ENCODE measurements at regions not wholly inside any gene's neighbourhood (a gene's known extent, or its start where the extent isn't known, plus 50 kb on each side); places are given as distances from the start of the nearest gene placed in this dataset.
"Not testable (repeated sequence)": the region's sequence is repeated elsewhere in the genome, so short reads cannot be mapped to it uniquely, and the experiment has no call there.

- Histone ChIP-seq H3K36me3 (ENCODE audit: control insufficient read depth in 2 of 2, extremely low read depth in 1 of 2, insufficient read depth in 2 of 2, low read length in 2 of 2) (peaks cover 0 to 2% of the 10 kb centered on the region in 2 experiments), H3K4me3 (ENCODE audit: control insufficient read depth in 2 of 3, extremely low read depth in 1 of 3, insufficient read depth in 2 of 3, low read depth in 1 of 3, low read length in 3 of 3) (no peak overlapping the region), H3K9me3 (ENCODE audit: control insufficient read depth, low read depth, low read length) (no peaks in the 10 kb centered on the region), H3K4me2 (ENCODE audit: control insufficient read depth, extremely low read depth, insufficient read depth, low read depth, low read length) (no peak overlapping the region), H3K9ac (ENCODE audit: control insufficient read depth, extremely low read depth, insufficient read depth, low read length) (no peak overlapping the region), H3K27me3 (ENCODE audit: control insufficient read depth, extremely low read depth, insufficient read depth, low read length) (no peaks in the 10 kb centered on the region), H3K79me2 (ENCODE audit: control insufficient read depth, insufficient read depth, low read length) (no peaks in the 10 kb centered on the region), H3K27ac (ENCODE audit: control insufficient read depth, insufficient read depth, low read length) (no peak overlapping the region), H4K20me1 (ENCODE audit: control insufficient read depth, extremely low read depth, insufficient read depth, low read length) (peaks cover 3% of the 10 kb centered on the region), H3K4me1 (ENCODE audit: control insufficient read depth, extremely low read depth, insufficient read depth, low read length) (peaks cover 19% of the 10 kb centered on the region), H2AFZ (ENCODE audit: control insufficient read depth, low read length) (no peak overlapping the region), H3K9me1 (ENCODE audit: control insufficient read depth, extremely low read depth, insufficient read depth, low read length) (no peaks in the 10 kb centered on the region)
- TF ChIP-seq EZH2 (IDR thresholded peaks at IDR 0.05; ENCODE audit: low read length) (no peak), CTCF (optimal IDR thresholded peaks at IDR 0.05 in 1 of 3, IDR thresholded peaks at IDR 0.05 in 1 of 3, conservative IDR thresholded peaks at IDR 0.05 in 1 of 3; ENCODE audit: extremely low read depth in 1 of 3, insufficient read depth in 2 of 3, low read length in 3 of 3) (no peak)
- FAIRE-seq, result no peak
- DNase-seq (ENCODE audit: low read depth, low spot score), result no peak
- dilution Hi-C loops (cut with MboI; ENCODE audit: extremely low pct_ligation_motif_present, low sequenced_read_pairs), result no loop called here
Measured at GRCh38 chr6:27129917-27130316, 117.6 kb upstream of the PRSS16 start.

GRCh38 chr6:27130668-27131428, 116.7 kb upstream of the PRSS16 start:
- Histone ChIP-seq H3K79me2 (ENCODE audit: control insufficient read depth, insufficient read depth, low read length) (no peaks in the 10 kb centered on the region), H3K9me3 (ENCODE audit: control insufficient read depth, low read depth, low read length) (no peaks in the 10 kb centered on the region), H3K9ac (ENCODE audit: control insufficient read depth, extremely low read depth, insufficient read depth, low read length) (peak overlapping the region; percentile 93), H2AFZ (ENCODE audit: control insufficient read depth, low read length) (peak overlapping the region; percentile 17), H4K20me1 (ENCODE audit: control insufficient read depth, extremely low read depth, insufficient read depth, low read length) (peaks cover 3% of the 10 kb centered on the region), H3K9me1 (ENCODE audit: control insufficient read depth, extremely low read depth, insufficient read depth, low read length) (no peaks in the 10 kb centered on the region), H3K36me3 (ENCODE audit: control insufficient read depth in 2 of 2, extremely low read depth in 1 of 2, insufficient read depth in 2 of 2, low read length in 2 of 2) (no peaks in the 10 kb centered on the region), H3K4me1 (ENCODE audit: control insufficient read depth, extremely low read depth, insufficient read depth, low read length) (peaks cover 19% of the 10 kb centered on the region), H3K4me2 (ENCODE audit: control insufficient read depth, extremely low read depth, insufficient read depth, low read depth, low read length) (peak overlapping the region; percentile 96), H3K27ac (ENCODE audit: control insufficient read depth, insufficient read depth, low read length) (peak overlapping the region; percentile 86), H3K27me3 (ENCODE audit: control insufficient read depth, extremely low read depth, insufficient read depth, low read length) (no peaks in the 10 kb centered on the region), H3K4me3 (ENCODE audit: control insufficient read depth in 2 of 3, extremely low read depth in 1 of 3, insufficient read depth in 2 of 3, low read depth in 1 of 3, low read length in 3 of 3) (peak overlapping the region; percentile 56 to 88 (median 75))
- TF ChIP-seq EZH2 (IDR thresholded peaks at IDR 0.05; ENCODE audit: low read length), result no peak
- no peak for TF ChIP-seq CTCF (optimal IDR thresholded peaks at IDR 0.05 in 1 of 3, IDR thresholded peaks at IDR 0.05 in 1 of 3, conservative IDR thresholded peaks at IDR 0.05 in 1 of 3; ENCODE audit: extremely low read depth in 1 of 3, insufficient read depth in 2 of 3, low read length in 3 of 3)
- FAIRE-seq (no peak), DNase-seq (ENCODE audit: low read depth, low spot score) (no peak)
- dilution Hi-C loops (cut with MboI; ENCODE audit: extremely low pct_ligation_motif_present, low sequenced_read_pairs), result no loop called here

- H3K4me3 ChIP-seq (ENCODE audit: control insufficient read depth in 2 of 3, extremely low read depth in 1 of 3, insufficient read depth in 2 of 3, low read depth in 1 of 3, low read length in 3 of 3), result peak overlapping the region; percentile 56 to 88 (median 75)
- H3K9me3 ChIP-seq (ENCODE audit: control insufficient read depth, low read depth, low read length); H3K79me2 ChIP-seq (ENCODE audit: control insufficient read depth, insufficient read depth, low read length); H3K36me3 ChIP-seq (ENCODE audit: control insufficient read depth in 2 of 2, extremely low read depth in 1 of 2, insufficient read depth in 2 of 2, low read length in 2 of 2); H3K9me1 ChIP-seq (ENCODE audit: control insufficient read depth, extremely low read depth, insufficient read depth, low read length); H2AFZ ChIP-seq (ENCODE audit: control insufficient read depth, low read length); DNase-seq (ENCODE audit: low read depth, low spot score); H3K27me3 ChIP-seq (ENCODE audit: control insufficient read depth, extremely low read depth, insufficient read depth, low read length); dilution Hi-C loops (cut with MboI; ENCODE audit: extremely low pct_ligation_motif_present, low sequenced_read_pairs); H4K20me1 ChIP-seq (ENCODE audit: control insufficient read depth, extremely low read depth, insufficient read depth, low read length); FAIRE-seq: not testable (repeated sequence)
- peaks cover 18% of the 10 kb centered on the region for H3K4me1 ChIP-seq (ENCODE audit: control insufficient read depth, extremely low read depth, insufficient read depth, low read length)
- peak overlapping the region; percentile 86 for H3K27ac ChIP-seq (ENCODE audit: control insufficient read depth, insufficient read depth, low read length)
- H3K4me2 ChIP-seq (ENCODE audit: control insufficient read depth, extremely low read depth, insufficient read depth, low read depth, low read length), result peak overlapping the region; percentile 96
- H3K9ac ChIP-seq (ENCODE audit: control insufficient read depth, extremely low read depth, insufficient read depth, low read length), result peak overlapping the region; percentile 93
Measured at GRCh38 chr6:27132282-27132531, 115.3 kb upstream of the PRSS16 start.
